ENCODE measurements at regions not wholly inside any gene's neighbourhood (a gene's known extent, or its start where the extent isn't known, plus 50 kb on each side); places are given as distances from the start of the nearest gene placed in this dataset.

DNA sequence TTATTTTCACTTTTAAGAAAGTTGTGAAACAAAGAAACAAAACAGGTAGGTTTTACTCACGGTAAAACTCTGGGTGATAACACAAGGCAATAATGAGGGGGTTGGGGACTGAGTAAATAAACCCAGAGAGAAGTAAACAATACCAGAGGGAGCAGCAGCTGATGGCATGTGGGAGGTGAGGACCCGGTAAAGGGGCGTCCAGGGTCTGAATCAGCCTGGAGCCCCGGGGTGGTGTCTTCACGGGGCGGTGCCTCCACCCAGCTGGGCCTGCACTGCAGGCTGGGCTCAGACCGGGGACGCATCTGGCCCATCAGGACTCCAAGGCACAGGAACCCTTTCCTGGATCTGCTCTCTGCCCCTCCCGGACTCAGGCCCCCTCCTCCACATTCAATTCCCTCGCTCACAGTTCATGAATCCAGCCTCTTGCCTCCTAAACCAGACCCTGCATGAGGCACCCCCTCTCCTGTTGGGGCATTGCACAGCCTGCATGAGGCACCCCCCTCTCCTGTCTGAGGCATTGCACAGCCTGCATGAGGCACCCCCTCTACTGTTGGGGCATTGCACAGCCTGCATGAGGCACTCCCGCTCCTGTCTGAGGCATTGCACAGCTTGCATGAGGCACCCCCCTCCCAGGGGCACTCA is 73.9 kb upstream of the MFGE8 start:
- DNase-seq (ENCODE audit: low read depth in 2 of 2) = no peak
- no peak overlapping the region for H3K4me3 ChIP-seq (replicated peaks in 1 of 2; ENCODE audit: low read depth in 2 of 2, low read length in 2 of 2)
- TF ChIP-seq, protein P1, sequence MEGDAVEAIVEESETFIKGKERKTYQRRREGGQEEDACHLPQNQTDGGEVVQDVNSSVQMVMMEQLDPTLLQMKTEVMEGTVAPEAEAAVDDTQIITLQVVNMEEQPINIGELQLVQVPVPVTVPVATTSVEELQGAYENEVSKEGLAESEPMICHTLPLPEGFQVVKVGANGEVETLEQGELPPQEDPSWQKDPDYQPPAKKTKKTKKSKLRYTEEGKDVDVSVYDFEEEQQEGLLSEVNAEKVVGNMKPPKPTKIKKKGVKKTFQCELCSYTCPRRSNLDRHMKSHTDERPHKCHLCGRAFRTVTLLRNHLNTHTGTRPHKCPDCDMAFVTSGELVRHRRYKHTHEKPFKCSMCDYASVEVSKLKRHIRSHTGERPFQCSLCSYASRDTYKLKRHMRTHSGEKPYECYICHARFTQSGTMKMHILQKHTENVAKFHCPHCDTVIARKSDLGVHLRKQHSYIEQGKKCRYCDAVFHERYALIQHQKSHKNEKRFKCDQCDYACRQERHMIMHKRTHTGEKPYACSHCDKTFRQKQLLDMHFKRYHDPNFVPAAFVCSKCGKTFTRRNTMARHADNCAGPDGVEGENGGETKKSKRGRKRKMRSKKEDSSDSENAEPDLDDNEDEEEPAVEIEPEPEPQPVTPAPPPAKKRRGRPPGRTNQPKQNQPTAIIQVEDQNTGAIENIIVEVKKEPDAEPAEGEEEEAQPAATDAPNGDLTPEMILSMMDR (IDR thresholded peaks at IDR 0.05; ENCODE audit: low read depth, low read length) = no peak

DNA sequence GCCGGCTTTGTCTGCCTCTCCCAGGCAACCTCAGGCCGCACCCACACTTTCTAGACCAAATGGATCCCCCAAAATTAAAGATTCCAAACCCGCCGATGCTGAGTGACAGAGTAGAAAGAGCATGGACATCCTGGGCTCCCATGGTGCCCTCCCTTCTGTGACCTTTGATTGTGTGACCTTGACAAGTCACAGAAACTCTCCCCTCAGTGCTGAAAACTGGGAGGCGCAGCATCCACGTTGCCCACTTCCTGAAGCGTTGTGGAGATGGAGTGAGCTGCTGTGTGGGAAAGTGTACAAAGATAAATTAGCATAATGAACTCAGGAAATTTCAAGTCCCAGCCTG is 74.4 kb upstream of the MFGE8 start:
- no peak overlapping the region for H3K4me3 ChIP-seq (replicated peaks in 1 of 2; ENCODE audit: low read depth in 2 of 2, low read length in 2 of 2)
- TF ChIP-seq, protein P1 (IDR thresholded peaks at IDR 0.05; ENCODE audit: low read depth, low read length) = no peak
- no peak for DNase-seq (ENCODE audit: low read depth in 2 of 2)

DNA sequence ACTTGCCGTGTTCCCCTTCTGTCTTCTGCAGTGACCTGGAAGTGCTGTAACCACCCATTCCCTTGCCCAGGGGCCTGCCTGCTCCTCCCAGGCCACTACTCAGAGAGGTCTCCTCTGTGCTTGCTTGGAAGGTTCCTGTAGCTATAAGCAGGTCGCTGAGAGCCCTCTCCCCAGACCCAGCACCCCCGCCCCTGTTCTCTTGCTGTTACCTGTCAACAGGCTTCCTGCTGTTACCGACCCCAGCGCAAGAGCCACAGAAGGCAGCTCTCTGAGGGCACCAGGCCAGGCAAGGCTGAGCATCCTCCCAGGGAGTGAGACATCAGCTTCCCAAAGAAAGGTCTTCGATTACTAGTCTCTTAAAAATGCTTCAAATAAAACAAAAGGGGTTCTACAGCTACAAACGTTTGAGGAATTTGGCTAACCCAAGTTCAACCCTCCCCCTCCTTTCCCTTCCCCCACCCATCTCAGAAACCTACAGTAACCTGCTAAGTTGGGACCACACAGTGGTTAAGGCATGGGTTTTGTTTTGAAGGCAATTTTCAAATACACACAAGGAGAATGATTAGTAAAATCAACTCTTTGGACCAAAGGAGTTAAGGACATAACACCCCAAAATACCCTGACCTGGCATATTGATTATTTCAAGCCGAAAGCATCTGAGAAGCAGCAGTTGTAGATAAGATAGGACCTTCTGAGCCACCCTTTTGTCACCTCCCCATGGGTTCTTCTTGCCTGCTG is 74.9 kb upstream of the MFGE8 start:
- TF ChIP-seq, protein P1 (IDR thresholded peaks at IDR 0.05; ENCODE audit: low read depth, low read length) = no peak
- no peak overlapping the region for H3K4me3 ChIP-seq (replicated peaks in 1 of 2; ENCODE audit: low read depth in 2 of 2, low read length in 2 of 2)
- DNase-seq (ENCODE audit: low read depth in 2 of 2) = peak in 1 of 2 donors; percentile 29

DNA sequence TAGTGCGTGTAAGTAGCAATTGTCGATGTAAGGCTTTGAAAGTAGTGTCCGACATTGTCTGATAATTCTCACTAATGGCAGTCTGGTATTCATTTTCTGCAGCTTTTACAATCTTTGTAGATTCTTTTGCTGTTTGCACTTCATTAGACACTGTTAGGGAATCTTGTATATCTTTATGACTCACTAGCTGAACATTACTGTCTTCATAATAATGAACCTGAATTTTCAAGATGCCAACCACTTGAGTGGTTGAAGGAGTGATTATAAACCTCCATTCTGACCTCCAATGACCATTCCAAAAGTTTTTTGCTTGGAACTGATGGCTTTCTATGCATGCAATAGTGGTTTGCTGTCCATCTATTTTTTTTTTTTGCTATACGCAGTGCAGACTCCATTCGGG is 76.4 kb upstream of the MFGE8 start:
- H3K4me3 ChIP-seq (replicated peaks in 1 of 2; ENCODE audit: low read depth in 2 of 2, low read length in 2 of 2) = no peak overlapping the region
- peak; percentile 39 to 61 for DNase-seq (ENCODE audit: low read depth in 2 of 2)
- TF ChIP-seq, protein P1 (IDR thresholded peaks at IDR 0.05; ENCODE audit: low read depth, low read length) = no peak

DNA sequence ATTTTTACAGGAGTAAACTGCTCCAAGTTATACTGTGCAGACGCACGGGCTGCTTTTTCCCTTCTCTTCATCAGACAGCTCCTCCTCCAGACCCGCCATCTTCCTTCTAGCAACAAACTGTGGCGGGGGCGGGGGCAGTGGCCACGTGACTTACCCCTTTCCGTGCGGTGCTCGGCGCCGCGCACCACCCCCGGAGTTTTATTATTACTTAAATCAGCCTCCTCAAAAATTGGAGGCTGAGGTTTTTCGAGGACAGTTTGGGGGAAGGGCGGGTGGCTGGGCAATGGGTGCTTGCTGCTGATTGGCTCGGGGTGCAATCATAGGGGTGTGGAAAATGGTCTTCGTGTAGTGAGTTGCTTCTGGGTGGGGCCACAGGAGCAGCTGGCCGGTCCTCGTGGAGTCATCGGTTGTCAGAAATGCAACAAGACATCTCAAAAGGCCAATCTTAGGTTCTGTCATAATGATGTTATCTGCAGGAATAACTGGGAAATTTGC is 77.1 kb upstream of the MFGE8 start:
- no peak for DNase-seq (ENCODE audit: low read depth in 2 of 2)
- H3K4me3 ChIP-seq (replicated peaks in 1 of 2; ENCODE audit: low read depth in 2 of 2, low read length in 2 of 2) = no peak overlapping the region
- TF ChIP-seq, protein P1 (IDR thresholded peaks at IDR 0.05; ENCODE audit: low read depth, low read length) = no peak

DNA sequence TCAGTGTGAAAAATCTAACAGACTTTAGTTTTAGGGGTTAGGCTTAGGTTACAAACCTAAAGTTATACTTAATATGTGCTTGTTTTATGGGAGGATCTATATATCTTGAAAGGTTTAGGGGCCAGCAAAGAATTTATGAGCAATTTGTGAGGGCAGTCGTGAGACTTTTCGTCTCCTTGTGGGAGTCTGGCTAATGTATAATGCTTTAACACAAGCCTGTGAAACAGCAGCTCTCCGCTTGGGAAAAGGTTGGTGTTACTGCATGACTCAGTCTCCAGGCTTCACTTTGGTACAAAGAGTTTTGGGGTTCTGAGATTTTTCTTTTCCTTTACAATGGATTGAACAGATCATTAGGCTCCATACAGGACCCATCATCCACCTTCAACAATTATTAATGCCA is 79.0 kb upstream of the MFGE8 start:
- no peak for DNase-seq (ENCODE audit: low read depth in 2 of 2)
- TF ChIP-seq, protein P1 (IDR thresholded peaks at IDR 0.05; ENCODE audit: low read depth, low read length) = no peak
- no peak overlapping the region for H3K4me3 ChIP-seq (replicated peaks in 1 of 2; ENCODE audit: low read depth in 2 of 2, low read length in 2 of 2)

All from cardiac fibroblast (primary cell).